ENCODE measurements at regions not wholly inside any gene's neighbourhood (a gene's known extent, or its start where the extent isn't known, plus 50 kb on each side); places are given as distances from the start of the nearest gene placed in this dataset.
"Not testable (repeated sequence)": the region's sequence is repeated elsewhere in the genome, so short reads cannot be mapped to it uniquely, and the experiment has no call there.

DNA sequence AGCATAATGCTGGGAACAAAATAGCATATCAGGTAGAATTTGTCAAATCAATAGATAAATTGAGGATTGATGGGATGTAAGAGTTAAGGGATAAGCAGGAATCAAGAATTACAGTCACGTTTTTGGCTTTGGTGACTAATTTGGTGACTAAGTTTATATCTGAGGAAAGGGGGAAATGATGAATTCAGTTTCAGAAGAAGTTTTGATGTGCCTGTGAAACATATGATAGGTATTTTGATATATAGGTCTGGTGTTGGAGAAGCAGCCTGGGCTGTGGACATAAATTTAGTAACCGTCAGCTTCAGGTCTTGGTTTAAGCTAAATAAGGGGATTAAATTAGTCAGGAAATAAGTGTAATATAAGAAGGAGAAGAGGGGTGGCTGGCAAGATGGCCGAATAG lies 79.0 kb upstream of the EDA2R start:
- Histone ChIP-seq H3K4me1 (ENCODE audit: low read length) (no peaks in the 10 kb centered on the region), H4K20me1 (ENCODE audit: insufficient read depth, low read depth, low read length) (no peaks in the 10 kb centered on the region), H3K9me3 (ENCODE audit: low read length) (peaks cover 15% of the 10 kb centered on the region), H3K27me3 (ENCODE audit: low read length) (no peaks in the 10 kb centered on the region), H3K4me3 (ENCODE audit: low read length) (no peak overlapping the region), H3K36me3 (ENCODE audit: insufficient read depth, low read length) (no peaks in the 10 kb centered on the region), H3K9me2 (replicated peaks; ENCODE audit: insufficient read depth, low read length) (no peaks in the 10 kb centered on the region), H2AFZ (ENCODE audit: low read length) (no peak overlapping the region), H3K9ac (ENCODE audit: low read length) (no peak overlapping the region), H3K79me2 (ENCODE audit: low read length) (no peaks in the 10 kb centered on the region), H3K4me2 (ENCODE audit: low read depth, low read length, poor library complexity, severe bottlenecking) (no peak overlapping the region), H3K27ac (ENCODE audit: low read length) (no peak overlapping the region)
- no peak for DNase-seq

- no peak for DNase-seq
- no peaks in the 10 kb centered on the region for H3K27me3 ChIP-seq (ENCODE audit: low read length)
- no peak overlapping the region for H3K9ac ChIP-seq (ENCODE audit: low read length)
- H3K9me3 ChIP-seq (ENCODE audit: low read length): peaks cover 28% of the 10 kb centered on the region
- H3K79me2 ChIP-seq (ENCODE audit: low read length): no peaks in the 10 kb centered on the region
- H3K27ac ChIP-seq (ENCODE audit: low read length): no peak overlapping the region
- no peak overlapping the region for H3K4me3 ChIP-seq (ENCODE audit: low read length)
- no peak overlapping the region for H3K4me2 ChIP-seq (ENCODE audit: low read depth, low read length, poor library complexity, severe bottlenecking)
- H3K36me3 ChIP-seq (ENCODE audit: insufficient read depth, low read length): no peaks in the 10 kb centered on the region
- no peaks in the 10 kb centered on the region for H3K9me2 ChIP-seq (replicated peaks; ENCODE audit: insufficient read depth, low read length)
- H2AFZ ChIP-seq (ENCODE audit: low read length): no peak overlapping the region
- no peaks in the 10 kb centered on the region for H4K20me1 ChIP-seq (ENCODE audit: insufficient read depth, low read depth, low read length)
- no peaks in the 10 kb centered on the region for H3K4me1 ChIP-seq (ENCODE audit: low read length)
These were observed 59.7 kb upstream of the EDA2R start for GRCh38 chrX:66698273-66699204.

GRCh38 chrX:66692512-66692911 lies 53.6 kb upstream of the EDA2R start:
- not testable (repeated sequence) for H3K4me2 ChIP-seq (ENCODE audit: low read depth, low read length, poor library complexity, severe bottlenecking); H3K36me3 ChIP-seq (ENCODE audit: insufficient read depth, low read length); H2AFZ ChIP-seq (ENCODE audit: low read length); H3K4me1 ChIP-seq (ENCODE audit: low read length); DNase-seq; H3K9ac ChIP-seq (ENCODE audit: low read length); H3K79me2 ChIP-seq (ENCODE audit: low read length); H3K4me3 ChIP-seq (ENCODE audit: low read length); H3K27ac ChIP-seq (ENCODE audit: low read length); H3K9me2 ChIP-seq (replicated peaks; ENCODE audit: insufficient read depth, low read length); H4K20me1 ChIP-seq (ENCODE audit: insufficient read depth, low read depth, low read length); H3K27me3 ChIP-seq (ENCODE audit: low read length)
- H3K9me3 ChIP-seq (ENCODE audit: low read length): peaks cover 16% of the 10 kb centered on the region
